Fibroblast of villous mesenchyme (primary cell): ENCODE measurements at regions not wholly inside any gene's neighbourhood (a gene's known extent, or its start where the extent isn't known, plus 50 kb on each side); places are given as distances from the start of the nearest gene placed in this dataset.

Experiments
- DNase-seq: peaks from one replicate; pipeline ENCODE4 v3.0.0-alpha.2; 2010; ENCODE audit warnings: low read depth
- H3K4me3 ChIP-seq: 2 replicates; pipeline ENCODE4 v1.5.1; 2011; ENCODE audit warnings: low read depth, mild to moderate bottlenecking, low read length
- CTCF ChIP-seq: IDR thresholded peaks from 2 replicates; pipeline ENCODE4 v1.5.1; 2012; ENCODE audit warnings: low read depth, mild to moderate bottlenecking, low read length; ENCODE audit not compliant: insufficient read depth

DNA sequence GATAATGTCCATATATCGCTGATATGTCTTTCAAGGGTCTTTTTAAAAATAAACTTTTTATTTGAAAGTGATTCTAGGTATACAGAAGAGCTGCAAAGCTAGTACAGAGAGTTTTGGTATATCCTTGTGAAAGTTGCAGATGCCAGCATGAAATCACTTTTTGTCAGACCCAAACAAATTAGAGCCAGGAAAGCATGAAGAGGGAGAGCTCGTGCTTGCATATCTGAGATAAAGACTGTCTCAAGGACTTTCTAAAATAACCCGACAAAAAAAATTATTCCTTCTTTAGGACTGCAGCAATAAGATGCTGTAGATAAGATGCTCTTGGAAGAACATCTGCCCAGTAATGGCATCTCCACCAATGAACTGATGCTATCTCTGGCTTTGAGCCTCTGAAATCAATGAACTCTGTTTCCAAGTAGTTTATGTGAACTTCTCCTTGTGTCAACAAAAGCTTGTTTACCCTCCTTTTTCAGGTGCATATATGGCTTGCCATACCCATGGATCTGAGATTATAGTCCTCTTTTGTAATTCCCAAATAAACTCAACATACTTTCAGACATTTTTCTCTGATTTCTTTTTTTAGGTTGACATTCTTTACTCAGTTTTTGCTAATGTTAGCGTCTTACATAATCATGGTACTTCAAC lies 774.6 kb upstream of the FAM98A start:
- TF ChIP-seq CTCF: no peak
- H3K4me3 ChIP-seq: no peak overlapping the region
- DNase-seq: no peak

GRCh38 chr2:34372967-34373366 lies 773.9 kb upstream of the FAM98A start:
- TF ChIP-seq CTCF: no peak
- no peak overlapping the region for H3K4me3 ChIP-seq

DNA sequence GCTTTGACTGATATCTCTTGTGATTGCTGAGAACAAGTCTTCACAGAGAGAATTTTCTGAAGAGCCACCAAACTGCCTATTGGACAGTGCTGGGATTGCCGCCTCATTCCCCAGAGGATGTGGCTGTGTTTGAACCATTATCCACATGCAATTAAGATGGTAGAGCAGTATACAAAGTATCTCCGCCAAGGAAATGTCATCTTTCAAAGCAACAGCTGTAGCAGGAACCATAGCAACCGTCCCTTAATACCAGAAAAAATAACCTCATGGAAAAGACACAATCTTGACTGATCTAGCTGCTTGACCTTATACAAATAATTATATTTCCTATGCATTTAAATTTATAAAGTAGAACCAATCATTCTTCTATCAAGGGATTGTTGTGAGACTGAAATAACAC lies 772.6 kb upstream of the FAM98A start:
- TF ChIP-seq CTCF: no peak
- DNase-seq: no peak
- H3K4me3 ChIP-seq: no peak overlapping the region

More at GRCh38 chr2:34372967-34373366, 773.9 kb upstream of the FAM98A start:
- no peak for DNase-seq

DNA sequence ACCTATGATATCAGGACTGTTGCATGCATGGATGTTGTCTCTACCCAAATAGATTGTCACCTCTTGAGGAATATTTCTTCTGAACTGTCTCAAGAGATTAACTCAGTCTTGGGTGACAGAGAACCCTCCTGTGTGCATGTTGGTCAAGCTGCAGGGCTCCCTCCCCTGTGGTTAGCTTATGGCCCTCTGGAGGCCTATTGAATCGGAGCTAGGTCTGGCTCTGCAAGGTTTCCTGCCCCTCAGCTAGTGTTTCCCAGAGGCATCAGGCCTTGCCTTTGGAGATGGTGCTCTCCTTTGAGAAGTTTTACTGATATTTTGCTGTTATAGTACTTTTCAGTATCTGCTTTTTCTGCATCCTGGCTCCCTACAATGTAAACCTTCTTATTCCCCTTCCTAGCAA lies 769.2 kb upstream of the FAM98A start:
- no peak for TF ChIP-seq CTCF
- no peak for DNase-seq
- H3K4me3 ChIP-seq: no peak overlapping the region

- no peak overlapping the region for H3K4me3 ChIP-seq
- no peak for DNase-seq
- no peak for TF ChIP-seq CTCF
These were observed 766.8 kb upstream of the FAM98A start for GRCh38 chr2:34365932-34366331.

GRCh38 chr2:34365512-34365911 lies 766.4 kb upstream of the FAM98A start:
- TF ChIP-seq CTCF: no peak
- no peak for DNase-seq
- H3K4me3 ChIP-seq: no peak overlapping the region

DNA sequence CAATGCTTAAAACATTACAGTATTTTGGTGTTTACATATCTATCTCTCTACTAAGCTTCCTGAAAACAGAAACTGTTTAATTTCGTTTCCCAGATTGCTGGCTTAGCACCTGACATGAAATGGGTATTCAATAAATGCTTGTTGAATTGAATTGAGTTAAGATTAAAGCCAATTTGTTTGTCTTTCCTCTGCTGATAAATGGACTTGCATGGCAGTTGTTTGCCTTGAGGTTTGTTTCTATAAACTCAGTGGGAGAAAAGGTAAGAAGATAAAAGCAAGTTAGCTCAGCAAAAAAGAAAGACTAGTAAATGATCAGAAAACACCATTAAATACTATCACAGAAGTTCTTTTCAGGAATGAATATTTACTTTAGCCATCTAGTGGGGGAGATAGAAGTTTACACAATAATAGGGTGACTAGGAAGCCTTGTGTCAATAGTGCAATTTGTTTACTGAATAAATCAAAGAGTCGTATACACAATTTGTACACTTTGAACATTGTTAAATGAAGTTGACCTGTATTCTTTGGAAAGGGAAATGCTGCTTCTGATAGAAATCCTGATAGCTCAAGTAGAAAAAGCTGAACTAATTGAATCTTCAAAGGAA lies 754.5 kb upstream of the FAM98A start:
- H3K4me3 ChIP-seq: no peak overlapping the region
- no peak for DNase-seq
- TF ChIP-seq CTCF: no peak
